ENCODE measurements at regions not wholly inside any gene's neighbourhood (a gene's known extent, or its start where the extent isn't known, plus 50 kb on each side); places are given as distances from the start of the nearest gene placed in this dataset.

- TF ChIP-seq GATA2 (IDR thresholded peaks at IDR 0.05; ENCODE audit: low read depth, low read length) (no peak), GATA3 (IDR thresholded peaks at IDR 0.05; ENCODE audit: low read depth, low read length) (no peak)
Observed at GRCh38 chr13:34070006-34070405, 252.1 kb downstream of the RFC3 start.

Data from SH-SY5Y (cell line).